HepG2 (cell line): ENCODE measurements at regions not wholly inside any gene's neighbourhood (a gene's known extent, or its start where the extent isn't known, plus 50 kb on each side); places are given as distances from the start of the nearest gene placed in this dataset.

Experiments
- ATAC-seq: fragments of 200-7000 bp; cut with Tn5 transposase; 3 replicates; pipeline ENCODE4 v1.9.1; 2020; ENCODE audit warnings: mild to moderate bottlenecking, moderate library complexity
- BruUV-seq: library from RNA; stranded (reverse); fragments of 400-500 nt; replicated peaks from 2 replicates; lab custom pipeline; 2021; lab: Mats Ljungman, UMichigan
- CTCF ChIA-PET: fragments of 300-600 bp; formaldehyde crosslinking; extraction: SDS; loops from one replicate; lab custom pipeline; 2021; ENCODE audit warnings: low total read pairs, inconsistent platforms, low intra/inter-chr PET ratio; lab: Yijun Ruan, JAX
- POLR2A ChIA-PET: fragments of 350-600 bp; sonication (Branson Sonifier 250); formaldehyde crosslinking; loops from one replicate; lab custom pipeline; 2020; ENCODE audit warnings: antibody characterized with exemption, inconsistent platforms; lab: Yijun Ruan, JAX
- DNase-seq: peaks from one replicate; pipeline ENCODE4 v3.0.0-alpha.2; 2015; ENCODE audit warnings: low spot score
- FAIRE-seq: peaks from 3 replicates; lab custom pipeline; 2011; peaks lifted over from hg19 to GRCh38; lab: Jason Lieb, UNC
- H2AFZ ChIP-seq: one replicate; pipeline ENCODE4 v1.6.1; 2011; ENCODE audit warnings: low read length, inconsistent platforms
- H3K27ac ChIP-seq: fragments of 300-600 bp; 3 replicates; pipeline ENCODE4 v1.8.0; 2011; ENCODE audit warnings: mixed run types, mild to moderate bottlenecking, mixed read lengths, low read length, inconsistent platforms; ENCODE audit not compliant: insufficient read depth; ENCODE audit errors: extremely low read length
- H3K27me3 ChIP-seq, 2 experiments: fragments of 200-600 bp in 1 of 2; 2 replicates in 1 of 2; 3 replicates in 1 of 2; pipeline versions ENCODE4 v1.6.0 to v1.8.0; 2011; ENCODE audit warnings: low read length in 2 of 2, mild to moderate bottlenecking in 2 of 2, moderate library complexity in 2 of 2, inconsistent platforms in 1 of 2; ENCODE audit not compliant: insufficient read depth in 2 of 2, control insufficient read depth in 1 of 2
- H3K36me3 ChIP-seq, 2 experiments: fragments of 200-600 bp in 1 of 2; replicated peaks in 1 of 2; 2 replicates in 1 of 2; 3 replicates in 1 of 2; pipeline versions ENCODE4 v1.5.1 to v1.8.0; 2011; ENCODE audit warnings: low read length in 2 of 2, inconsistent platforms in 1 of 2; ENCODE audit not compliant: insufficient read depth in 2 of 2, control insufficient read depth in 1 of 2
- H3K4me1 ChIP-seq: 2 replicates; pipeline ENCODE4 v1.5.1; 2012; ENCODE audit warnings: low read length, inconsistent platforms; ENCODE audit not compliant: insufficient read depth
- H3K4me2 ChIP-seq: 2 replicates; pipeline ENCODE4 v1.6.0; 2011; ENCODE audit warnings: low read depth, low read length, inconsistent platforms
- H3K4me3 ChIP-seq, 3 experiments: fragments of 200-600 bp in 1 of 3; sonication (generic), shearing (Covaris generic) in 1 of 3; replicated peaks in 1 of 3; 2 replicates each; pipeline ENCODE4 v1.5.1; 2011 to 2016; ENCODE audit warnings: low read length in 3 of 3, inconsistent platforms in 2 of 3, low read depth in 2 of 3, mild to moderate bottlenecking in 2 of 3, control low read depth in 1 of 3, mixed read lengths in 1 of 3; ENCODE audit not compliant: insufficient read depth in 1 of 3
- H3K79me2 ChIP-seq: one replicate; pipeline ENCODE4 v1.6.1; 2011; ENCODE audit warnings: low read length, inconsistent platforms; ENCODE audit not compliant: insufficient read depth
- H3K9ac ChIP-seq: 2 replicates; pipeline ENCODE4 v1.6.0; 2011; ENCODE audit warnings: mild to moderate bottlenecking, low read depth, low read length, inconsistent platforms; ENCODE audit not compliant: insufficient read depth
- H3K9me3 ChIP-seq: 2 replicates; pipeline ENCODE4 v1.5.1; 2012; ENCODE audit warnings: mild to moderate bottlenecking, low read length
- H4K20me1 ChIP-seq: 2 replicates; pipeline ENCODE4 v1.6.0; 2011; ENCODE audit warnings: inconsistent platforms, mild to moderate bottlenecking, low read length, moderate library complexity; ENCODE audit not compliant: insufficient read depth
- AHR ChIP-seq: IDR thresholded peaks from 2 replicates; pipeline ENCODE4 v1.6.1; 2018; ENCODE audit warnings: missing genetic modification reagents, missing compliant biosample characterization
- HNF4G ChIP-seq, 2 experiments: sonication (generic) in 1 of 2; formaldehyde crosslinking in 1 of 2; IDR thresholded peaks; 2 replicates each; pipeline versions ENCODE4 v1.4.0 to v1.6.1; 2011 to 2020; ENCODE audit warnings: borderline replicate concordance in 2 of 2, low read depth in 2 of 2, mild to moderate bottlenecking in 2 of 2, low read length in 1 of 2, missing genetic modification reagents in 1 of 2, moderate library complexity in 1 of 2
- KAT7 ChIP-seq: IDR thresholded peaks from 2 replicates; pipeline ENCODE4 v1.6.1; 2018; ENCODE audit warnings: borderline replicate concordance, missing compliant biosample characterization
- KDM3A ChIP-seq: IDR thresholded peaks from 2 replicates; pipeline ENCODE4 v1.6.1; 2018; ENCODE audit warnings: low read depth, missing compliant biosample characterization
- NFKBIZ ChIP-seq: IDR thresholded peaks from 2 replicates; pipeline ENCODE4 v1.6.1; 2018; ENCODE audit warnings: missing genetic modification reagents, missing compliant biosample characterization
- NFYB ChIP-seq: sonication (generic); formaldehyde crosslinking; IDR thresholded peaks from 2 replicates; pipeline ENCODE4 v1.4.0; 2020; ENCODE audit warnings: missing genetic modification reagents
- ZNF570 ChIP-seq: sonication (generic); formaldehyde crosslinking; IDR thresholded peaks from 2 replicates; pipeline ENCODE4 v1.4.0; 2020; ENCODE audit warnings: mild to moderate bottlenecking, missing genetic modification reagents, borderline replicate concordance
- ZNF782 ChIP-seq: sonication (generic); formaldehyde crosslinking; IDR thresholded peaks from 2 replicates; pipeline ENCODE4 v1.4.0; 2020; ENCODE audit warnings: missing genetic modification reagents, mild to moderate bottlenecking, borderline replicate concordance
- WGBS: methylation state at CpG from one replicate; pipeline ENCODE4 v1.1.6; 2017; ENCODE audit warnings: low lambda C conversion rate; 5-methylcytosine and 5-hydroxymethylcytosine counted together
- in situ Hi-C: cut with HindIII; loops from 2 replicates; pipeline ENCODE4 v1.10.0; 2017; ENCODE audit warnings: low pct_unique_long_range_greater_than_20kb; ENCODE audit not compliant: extremely low pct_ligation_motif_present
- intact Hi-C: fragments of 100-400 bp; cut with micrococcal nuclease; formaldehyde crosslinking; loops from one replicate; pipeline ENCODE4 v1.10.0; 2022; ENCODE audit not compliant: unreplicated experiment
- TF ChIP-seq, protein P1 (sequence below): sonication (generic); formaldehyde crosslinking; IDR thresholded peaks from 2 replicates; pipeline ENCODE4 v1.4.0; 2020; ENCODE audit warnings: missing genetic modification reagents
- TF ChIP-seq, protein P2 (sequence below): sonication (generic); formaldehyde crosslinking; IDR thresholded peaks from 2 replicates; pipeline ENCODE4 v1.4.0; 2020; ENCODE audit warnings: missing genetic modification reagents, low read depth, mild to moderate bottlenecking, borderline replicate concordance
- TF ChIP-seq, protein P3 (sequence below): sonication (generic); formaldehyde crosslinking; IDR thresholded peaks from 2 replicates; pipeline ENCODE4 v1.4.0; 2020; ENCODE audit warnings: low read depth, missing genetic modification reagents

DNA sequence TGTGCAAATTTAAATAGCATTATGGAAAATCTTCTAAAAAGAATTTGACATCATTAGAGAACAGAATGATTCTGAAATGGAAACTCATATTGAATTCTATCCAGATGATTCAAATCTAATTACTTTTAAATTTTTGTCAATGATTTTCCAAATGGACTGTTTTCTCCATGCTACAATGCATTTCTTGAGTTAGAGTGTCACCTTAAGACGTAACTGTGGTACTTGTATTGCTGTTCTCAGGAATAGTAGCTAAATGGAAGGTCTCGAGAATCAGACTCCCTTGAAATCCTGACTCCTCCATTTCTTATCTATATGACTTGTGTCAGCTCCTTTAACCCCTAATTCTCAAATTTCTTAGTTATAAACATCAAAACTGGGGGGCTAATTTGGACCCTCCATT lies 102.3 kb downstream of the P2RY1 start (continued):
- no peak for TF ChIP-seq ZNF570 (CRISPR knock-in tag)

DNA sequence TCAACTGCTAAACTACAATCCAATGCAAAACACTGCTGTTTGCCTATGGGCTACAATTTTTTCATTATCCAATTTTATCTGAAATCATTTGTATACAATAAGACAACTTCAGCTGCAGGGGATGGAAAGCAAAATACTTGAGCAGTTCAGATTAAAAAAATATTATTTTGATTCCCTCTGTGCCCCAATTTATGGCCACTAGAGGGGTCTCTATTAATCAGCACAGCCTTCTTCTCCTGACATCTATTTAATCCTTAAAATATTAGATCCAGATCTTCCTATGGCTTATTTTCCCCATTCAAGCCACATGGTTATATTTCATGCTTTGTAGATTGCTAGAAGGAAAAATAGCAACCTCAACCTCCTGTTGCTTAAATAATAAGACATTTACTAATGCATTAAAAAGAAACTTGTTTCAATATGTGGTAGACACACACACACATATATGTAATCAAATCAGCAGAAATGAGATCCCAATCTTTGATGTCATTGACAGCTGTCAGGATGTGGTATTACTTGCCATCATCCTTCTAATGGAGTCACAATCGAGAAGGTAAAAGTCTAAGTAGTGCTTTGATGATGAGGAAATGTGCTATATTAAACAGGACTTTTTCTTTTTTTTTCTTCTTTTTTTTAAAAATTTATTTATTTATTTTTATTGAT lies 104.2 kb downstream of the P2RY1 start:
- Histone ChIP-seq H3K4me1 (no peaks in the 10 kb centered on the region), H3K79me2 (no peaks in the 10 kb centered on the region), H3K4me2 (no peak overlapping the region), H3K36me3 (no peaks in the 10 kb centered on the region), H3K4me3 (no peak overlapping the region), H3K9me3 (no peaks in the 10 kb centered on the region), H3K9ac (no peak overlapping the region), H3K27me3 (no peaks in the 10 kb centered on the region), H4K20me1 (no peaks in the 10 kb centered on the region), H3K27ac (no peak overlapping the region), H2AFZ (no peak overlapping the region)
- DNase-seq (no peak), FAIRE-seq (no peak), ATAC-seq (no peak)
- CTCF ChIA-PET = no interaction called here
- POLR2A ChIA-PET = no interaction called here
- WGBS = 0% methylated on average over 1 of the region's 1 CpG
- in situ Hi-C loops = no loop called here
- no TSS peak for BruUV-seq
- no peak for TF ChIP-seq NFKBIZ (CRISPR knock-in tag)
- TF ChIP-seq, protein P1, sequence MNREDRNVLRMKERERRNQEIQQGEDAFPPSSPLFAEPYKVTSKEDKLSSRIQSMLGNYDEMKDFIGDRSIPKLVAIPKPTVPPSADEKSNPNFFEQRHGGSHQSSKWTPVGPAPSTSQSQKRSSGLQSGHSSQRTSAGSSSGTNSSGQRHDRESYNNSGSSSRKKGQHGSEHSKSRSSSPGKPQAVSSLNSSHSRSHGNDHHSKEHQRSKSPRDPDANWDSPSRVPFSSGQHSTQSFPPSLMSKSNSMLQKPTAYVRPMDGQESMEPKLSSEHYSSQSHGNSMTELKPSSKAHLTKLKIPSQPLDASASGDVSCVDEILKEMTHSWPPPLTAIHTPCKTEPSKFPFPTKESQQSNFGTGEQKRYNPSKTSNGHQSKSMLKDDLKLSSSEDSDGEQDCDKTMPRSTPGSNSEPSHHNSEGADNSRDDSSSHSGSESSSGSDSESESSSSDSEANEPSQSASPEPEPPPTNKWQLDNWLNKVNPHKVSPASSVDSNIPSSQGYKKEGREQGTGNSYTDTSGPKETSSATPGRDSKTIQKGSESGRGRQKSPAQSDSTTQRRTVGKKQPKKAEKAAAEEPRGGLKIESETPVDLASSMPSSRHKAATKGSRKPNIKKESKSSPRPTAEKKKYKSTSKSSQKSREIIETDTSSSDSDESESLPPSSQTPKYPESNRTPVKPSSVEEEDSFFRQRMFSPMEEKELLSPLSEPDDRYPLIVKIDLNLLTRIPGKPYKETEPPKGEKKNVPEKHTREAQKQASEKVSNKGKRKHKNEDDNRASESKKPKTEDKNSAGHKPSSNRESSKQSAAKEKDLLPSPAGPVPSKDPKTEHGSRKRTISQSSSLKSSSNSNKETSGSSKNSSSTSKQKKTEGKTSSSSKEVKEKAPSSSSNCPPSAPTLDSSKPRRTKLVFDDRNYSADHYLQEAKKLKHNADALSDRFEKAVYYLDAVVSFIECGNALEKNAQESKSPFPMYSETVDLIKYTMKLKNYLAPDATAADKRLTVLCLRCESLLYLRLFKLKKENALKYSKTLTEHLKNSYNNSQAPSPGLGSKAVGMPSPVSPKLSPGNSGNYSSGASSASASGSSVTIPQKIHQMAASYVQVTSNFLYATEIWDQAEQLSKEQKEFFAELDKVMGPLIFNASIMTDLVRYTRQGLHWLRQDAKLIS (CRISPR knock-in tag) = no peak
- TF ChIP-seq ZNF782 (CRISPR knock-in tag) = no peak
- no peak for TF ChIP-seq HNF4G (IDR thresholded peaks at IDR 0.05; ENCODE audit: borderline replicate concordance, low read depth, low read length)
- no peak for TF ChIP-seq HNF4G (CRISPR knock-in tag; IDR thresholded peaks at IDR 0.05; ENCODE audit: borderline replicate concordance, low read depth)
- no peak for TF ChIP-seq AHR (CRISPR knock-in tag)
- TF ChIP-seq, protein P2, sequence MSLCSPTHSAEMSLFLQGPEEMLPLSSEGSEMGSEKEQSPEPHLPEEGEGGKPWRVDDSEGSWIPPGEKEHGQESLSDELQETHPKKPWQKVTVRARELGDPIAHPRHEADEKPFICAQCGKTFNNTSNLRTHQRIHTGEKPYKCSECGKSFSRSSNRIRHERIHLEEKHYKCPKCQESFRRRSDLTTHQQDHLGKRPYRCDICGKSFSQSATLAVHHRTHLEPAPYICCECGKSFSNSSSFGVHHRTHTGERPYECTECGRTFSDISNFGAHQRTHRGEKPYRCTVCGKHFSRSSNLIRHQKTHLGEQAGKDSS = no peak
- TF ChIP-seq NFYB = no peak
- no peak for TF ChIP-seq KAT7 (CRISPR knock-in tag)
- TF ChIP-seq, protein P3, sequence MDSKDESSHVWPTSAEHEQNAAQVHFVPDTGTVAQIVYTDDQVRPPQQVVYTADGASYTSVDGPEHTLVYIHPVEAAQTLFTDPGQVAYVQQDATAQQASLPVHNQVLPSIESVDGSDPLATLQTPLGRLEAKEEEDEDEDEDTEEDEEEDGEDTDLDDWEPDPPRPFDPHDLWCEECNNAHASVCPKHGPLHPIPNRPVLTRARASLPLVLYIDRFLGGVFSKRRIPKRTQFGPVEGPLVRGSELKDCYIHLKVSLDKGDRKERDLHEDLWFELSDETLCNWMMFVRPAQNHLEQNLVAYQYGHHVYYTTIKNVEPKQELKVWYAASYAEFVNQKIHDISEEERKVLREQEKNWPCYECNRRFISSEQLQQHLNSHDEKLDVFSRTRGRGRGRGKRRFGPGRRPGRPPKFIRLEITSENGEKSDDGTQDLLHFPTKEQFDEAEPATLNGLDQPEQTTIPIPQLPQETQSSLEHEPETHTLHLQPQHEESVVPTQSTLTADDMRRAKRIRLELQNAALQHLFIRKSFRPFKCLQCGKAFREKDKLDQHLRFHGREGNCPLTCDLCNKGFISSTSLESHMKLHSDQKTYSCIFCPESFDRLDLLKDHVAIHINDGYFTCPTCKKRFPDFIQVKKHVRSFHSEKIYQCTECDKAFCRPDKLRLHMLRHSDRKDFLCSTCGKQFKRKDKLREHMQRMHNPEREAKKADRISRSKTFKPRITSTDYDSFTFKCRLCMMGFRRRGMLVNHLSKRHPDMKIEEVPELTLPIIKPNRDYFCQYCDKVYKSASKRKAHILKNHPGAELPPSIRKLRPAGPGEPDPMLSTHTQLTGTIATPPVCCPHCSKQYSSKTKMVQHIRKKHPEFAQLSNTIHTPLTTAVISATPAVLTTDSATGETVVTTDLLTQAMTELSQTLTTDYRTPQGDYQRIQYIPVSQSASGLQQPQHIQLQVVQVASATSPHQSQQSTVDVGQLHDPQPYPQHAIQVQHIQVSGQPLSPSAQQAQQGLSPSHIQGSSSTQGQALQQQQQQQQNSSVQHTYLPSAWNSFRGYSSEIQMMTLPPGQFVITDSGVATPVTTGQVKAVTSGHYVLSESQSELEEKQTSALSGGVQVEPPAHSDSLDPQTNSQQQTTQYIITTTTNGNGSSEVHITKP (CRISPR knock-in tag) = no peak
- no peak for TF ChIP-seq KDM3A (CRISPR knock-in tag)
- intact Hi-C loops = no loop called here
